Posterior cingulate gyrus (tissue), 11 donors: ENCODE measurements at regions not wholly inside any gene's neighbourhood (a gene's known extent, or its start where the extent isn't known, plus 50 kb on each side); places are given as distances from the start of the nearest gene placed in this dataset.

Experiments
- DNase-seq, 10 donors: peaks; one replicate each; pipeline versions ENCODE4 v3.0.0 to v3.0.0-alpha.2; 2020 to 2021; ENCODE audit warnings: mixed read lengths in 3 of 10
- intact Hi-C: fragments of 100-400 bp; cut with DNase I; formaldehyde crosslinking; loops from one replicate; pipeline ENCODE4 v1.15.1; 2023

- DNase-seq: no peak
- intact Hi-C loops: no loop called here
These were observed 425.3 kb upstream of the FBXO33 start for GRCh38 chr14:39857376-39858055.

- DNase-seq: no peak
- intact Hi-C loops: no loop called here
These were observed 421.2 kb upstream of the FBXO33 start for GRCh38 chr14:39853441-39853840.

- intact Hi-C loops: no loop called here
These were observed 419.0 kb upstream of the FBXO33 start for GRCh38 chr14:39851202-39851601.

GRCh38 chr14:39847852-39848251 is 415.6 kb upstream of the FBXO33 start:
- intact Hi-C loops: no loop called here
- DNase-seq: no peak

More at GRCh38 chr14:39851202-39851601, 419.0 kb upstream of the FBXO33 start:
- DNase-seq: no peak

DNA sequence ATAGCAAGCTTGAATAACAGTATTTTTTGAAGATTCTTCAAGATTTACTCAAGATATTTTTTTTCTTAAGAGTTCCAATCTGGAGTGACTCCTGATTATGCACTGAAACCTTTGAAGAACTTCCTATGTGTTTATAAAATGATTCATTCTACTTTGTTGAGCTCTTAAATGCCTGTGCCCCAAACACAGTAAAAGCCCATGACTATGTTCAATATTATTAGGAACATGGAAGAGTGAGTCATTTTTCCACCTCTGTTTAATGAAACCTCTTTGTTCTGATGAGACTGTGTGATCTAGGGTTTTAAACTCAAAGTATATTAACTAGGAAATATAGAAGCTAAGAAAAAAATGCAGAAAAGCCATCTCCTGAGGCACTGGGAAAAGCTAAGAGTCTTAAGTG is 415.0 kb upstream of the FBXO33 start:
- intact Hi-C loops: no loop called here
- no peak for DNase-seq

DNA sequence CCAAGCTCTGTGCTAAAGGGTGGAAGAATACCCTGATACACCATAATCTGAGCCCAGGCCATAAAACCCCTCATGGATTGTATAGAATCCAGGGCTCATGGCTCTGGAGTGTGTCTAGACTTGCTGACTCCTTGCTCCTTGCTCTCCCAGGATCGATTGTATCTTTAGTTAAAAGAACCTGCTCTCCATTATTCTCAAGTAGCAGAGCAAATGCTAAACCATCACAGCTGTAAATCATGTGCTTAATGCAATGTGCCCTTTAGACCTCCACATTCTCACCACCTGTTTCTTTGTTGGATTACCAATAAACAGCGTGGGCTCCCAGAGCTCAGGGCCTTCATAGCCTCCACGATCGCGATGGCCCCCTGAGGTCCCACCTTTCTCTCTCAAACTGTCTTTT is 411.6 kb upstream of the FBXO33 start:
- DNase-seq: no peak
- intact Hi-C loops: no loop called here

GRCh38 chr14:39841088-39841487 is 408.9 kb upstream of the FBXO33 start:
- no peak for DNase-seq
- intact Hi-C loops: no loop called here

- intact Hi-C loops: no loop called here
- no peak for DNase-seq
These were observed 395.8 kb upstream of the FBXO33 start for GRCh38 chr14:39827901-39828655.

DNA sequence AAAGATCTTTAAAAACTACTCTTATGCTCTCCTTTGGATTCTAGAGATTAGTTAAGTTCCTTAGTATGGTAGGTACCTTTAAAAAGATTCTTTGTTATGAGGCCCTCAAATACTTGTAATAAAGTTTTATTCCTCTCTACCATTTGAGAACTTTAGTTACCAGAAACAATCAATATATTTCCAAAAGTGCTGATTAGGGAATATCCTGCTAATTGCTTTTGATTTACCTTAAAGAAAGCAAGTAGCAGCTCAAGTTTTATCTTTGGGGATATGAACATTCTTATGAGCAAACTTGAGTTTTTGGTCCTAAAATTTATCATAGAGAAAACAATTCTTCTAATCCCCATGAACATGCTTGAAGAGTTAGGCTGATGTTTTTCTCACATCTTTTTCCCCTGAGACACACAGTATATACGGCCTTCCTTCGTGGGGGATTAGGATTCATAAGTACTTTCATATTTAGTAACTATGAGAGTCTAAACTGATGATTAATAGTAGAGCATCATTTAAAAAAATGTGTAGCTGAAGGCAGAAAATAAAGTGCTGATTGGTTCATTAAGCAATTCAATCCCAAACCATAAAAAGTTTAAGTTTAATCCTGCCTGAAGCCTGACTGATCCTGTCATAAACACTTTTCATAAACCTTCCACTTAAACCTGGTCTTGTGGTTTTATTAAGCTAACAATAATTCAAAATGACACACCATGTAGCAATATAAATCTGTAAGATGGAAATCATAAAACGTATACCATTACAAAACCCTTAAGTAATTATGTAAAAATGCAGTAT is 380.5 kb upstream of the FBXO33 start:
- no peak for DNase-seq
- intact Hi-C loops: no loop called here

GRCh38 chr14:39807271-39807670 is 375.0 kb upstream of the FBXO33 start:
- no peak for DNase-seq
- intact Hi-C loops: no loop called here

- intact Hi-C loops: no loop called here
- DNase-seq: no peak
These were observed 352.2 kb upstream of the FBXO33 start for GRCh38 chr14:39784461-39784860.

DNA sequence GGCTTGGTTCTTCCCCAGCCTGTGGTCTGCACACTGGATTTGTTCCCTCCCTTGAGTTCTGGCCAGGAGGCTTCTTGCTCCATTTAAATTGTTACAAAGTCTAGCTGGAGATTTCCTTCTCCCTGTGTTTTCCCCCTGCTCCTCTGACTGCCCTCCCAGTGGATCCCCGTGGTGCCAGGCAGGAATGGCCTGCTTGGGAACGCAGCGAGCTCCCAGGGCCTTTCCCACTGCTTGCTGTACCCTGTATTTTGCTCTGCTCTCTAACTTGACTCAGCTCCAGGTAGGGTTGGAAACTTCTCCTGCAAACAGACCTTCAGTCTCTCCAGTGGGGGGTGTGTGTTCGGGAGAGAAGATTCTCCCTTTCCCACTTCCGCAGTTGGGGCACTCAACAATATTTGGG is 349.2 kb upstream of the FBXO33 start:
- no peak for DNase-seq
- intact Hi-C loops: no loop called here

GRCh38 chr14:39773387-39774126 is 341.3 kb upstream of the FBXO33 start:
- DNase-seq: no peak
- intact Hi-C loops: no loop called here

DNA sequence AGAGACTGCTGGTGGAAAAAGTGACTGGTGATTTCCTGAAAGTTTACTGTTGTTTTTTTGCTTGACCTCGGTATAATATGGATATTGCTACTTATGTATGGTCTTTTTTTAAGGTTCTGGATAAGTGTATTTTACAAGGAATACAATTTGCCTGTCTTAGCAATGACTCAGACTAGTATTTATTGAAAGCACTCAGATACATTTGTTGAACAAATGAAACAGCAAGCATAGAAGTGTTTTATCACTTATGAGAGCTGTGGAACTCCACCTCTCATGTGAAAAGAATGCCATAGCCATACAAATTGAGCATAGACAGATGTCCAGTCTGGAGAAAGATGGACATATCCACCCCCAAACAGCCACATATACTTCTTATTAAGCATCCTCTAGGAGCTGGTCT is 340.4 kb upstream of the FBXO33 start:
- DNase-seq: no peak
- intact Hi-C loops: no loop called here

GRCh38 chr14:39768589-39768988 is 336.4 kb upstream of the FBXO33 start:
- DNase-seq: no peak
- intact Hi-C loops: no loop called here

DNA sequence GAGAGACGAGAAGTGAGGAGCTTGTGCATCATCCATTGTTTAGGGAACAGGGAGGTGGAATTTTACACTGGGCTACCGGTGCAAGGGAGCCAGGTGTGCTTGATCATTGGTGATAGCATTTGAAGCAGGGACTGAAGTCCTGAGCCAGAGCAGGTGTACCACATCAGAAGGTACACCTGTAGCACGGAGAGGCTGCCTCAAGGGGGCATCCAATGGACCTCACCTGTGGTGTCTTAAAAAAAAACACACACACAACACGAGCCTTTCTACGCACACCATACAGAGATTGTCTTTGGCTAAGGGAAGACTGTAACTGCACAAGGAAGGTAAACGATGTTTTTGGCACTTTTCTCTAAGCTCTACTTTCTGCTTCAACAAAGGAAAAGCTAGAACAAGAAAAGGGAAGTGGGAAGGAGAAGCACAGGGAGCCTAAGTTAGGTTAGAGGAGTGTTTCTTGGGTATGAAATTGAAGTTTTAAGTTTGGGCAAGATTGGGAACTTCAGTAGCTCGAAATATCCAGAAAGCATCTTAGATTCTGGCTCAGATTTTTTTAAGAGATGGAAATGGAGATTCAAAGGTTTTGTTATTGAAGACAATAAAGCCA is 334.3 kb upstream of the FBXO33 start:
- no peak for DNase-seq
- intact Hi-C loops: no loop called here

GRCh38 chr14:39765676-39766075 is 333.4 kb upstream of the FBXO33 start:
- intact Hi-C loops: no loop called here

GRCh38 chr14:39763402-39763890 is 331.2 kb upstream of the FBXO33 start:
- intact Hi-C loops: no loop called here
- no peak for DNase-seq

More at GRCh38 chr14:39765676-39766075, 333.4 kb upstream of the FBXO33 start:
- no peak for DNase-seq

GRCh38 chr14:39762576-39763401 is 330.6 kb upstream of the FBXO33 start:
- peak in 1 of 10 donors; percentile 19 for DNase-seq
- intact Hi-C loops: no loop called here
